ENCODE measurements at regions not wholly inside any gene's neighbourhood (a gene's known extent, or its start where the extent isn't known, plus 50 kb on each side); places are given as distances from the start of the nearest gene placed in this dataset.
"Not testable (repeated sequence)": the region's sequence is repeated elsewhere in the genome, so short reads cannot be mapped to it uniquely, and the experiment has no call there.

GRCh38 chr5:110309222-110309621, 417.2 kb downstream of the TMEM232 start (continued):
- no peak for TF ChIP-seq YY1 (IDR thresholded peaks at IDR 0.05; ENCODE audit: low read depth, low read length)

GRCh38 chr5:110316566-110316965, 409.9 kb downstream of the TMEM232 start:
- H4K91ac ChIP-seq (replicated peaks; ENCODE audit: insufficient read length, low read length); H2BK15ac ChIP-seq (ENCODE audit: low read length); H3K23ac ChIP-seq (ENCODE audit: insufficient read length); H3K18ac ChIP-seq (ENCODE audit: extremely low read depth, low read length); POLR2A ChIA-PET (ENCODE audit: partially characterized antibody); H2AK5ac ChIP-seq (ENCODE audit: low read depth, low read length); H2BK5ac ChIP-seq (ENCODE audit: low read depth, low read length); H3K36me3 ChIP-seq (ENCODE audit: control insufficient read depth in 2 of 4, insufficient read depth in 4 of 4, low read length in 3 of 4); DNase-seq (ENCODE audit: low read depth in 1 of 2, low spot score in 2 of 2); H2AFZ ChIP-seq (ENCODE audit: low read length); H2BK20ac ChIP-seq (ENCODE audit: low read length); H4K8ac ChIP-seq (ENCODE audit: extremely low read depth, insufficient read depth, low read length); H3K4me2 ChIP-seq (ENCODE audit: insufficient read depth in 1 of 2, low read depth in 2 of 2, low read length in 2 of 2); H4K20me1 ChIP-seq (replicated peaks in 1 of 2; ENCODE audit: control insufficient read depth in 1 of 2, insufficient read depth in 2 of 2, low read length in 2 of 2); H3K79me1 ChIP-seq (ENCODE audit: low read depth, low read length); H3K4ac ChIP-seq (replicated peaks; ENCODE audit: insufficient read length, low read depth, low read length); H2BK120ac ChIP-seq (replicated peaks; ENCODE audit: low read depth, low read length); H3K4me3 ChIP-seq (ENCODE audit: extremely low read depth in 1 of 4, insufficient read depth in 2 of 4, low read depth in 3 of 4, low read length in 4 of 4); H3K14ac ChIP-seq (ENCODE audit: insufficient read length); H3K23me2 ChIP-seq (ENCODE audit: low read depth, low read length); FAIRE-seq; H3K9me3 ChIP-seq (ENCODE audit: insufficient read depth in 2 of 2, low read depth in 1 of 2, low read length in 1 of 2); H3K9ac ChIP-seq (replicated peaks in 1 of 4; ENCODE audit: extremely low read depth in 1 of 4, low read depth in 3 of 4, low read length in 3 of 4); H3K27ac ChIP-seq (ENCODE audit: low read depth, low read length); H4K5ac ChIP-seq (ENCODE audit: insufficient read length, low read depth, low read length); H3K4me1 ChIP-seq (replicated peaks in 1 of 4; ENCODE audit: control insufficient read depth in 3 of 4, insufficient read depth in 4 of 4, low read length in 3 of 4); H2BK12ac ChIP-seq (ENCODE audit: low read depth, low read length); H3K56ac ChIP-seq (replicated peaks; ENCODE audit: insufficient read length, low read depth, low read length); H3K27me3 ChIP-seq (replicated peaks in 1 of 4; ENCODE audit: control insufficient read depth in 3 of 4, extremely low read depth in 1 of 4, insufficient read depth in 3 of 4, low read length in 3 of 4); H3K79me2 ChIP-seq (ENCODE audit: control insufficient read depth in 1 of 2, insufficient read depth in 2 of 2, low read length in 2 of 2): not testable (repeated sequence)
- WGBS, 2 experiments (ENCODE audit: extremely low coverage in 1 of 2, insufficient coverage in 1 of 2, insufficient read length in 1 of 2, insufficient replicate concordance in 2 of 2, low coverage in 1 of 2, low lambda C conversion rate in 2 of 2, missing lambda C conversion rate in 1 of 2), result 53% methylated on average over 3 of the region's 3 CpGs; no CpG with 5 or more reads in 1 of the 2 experiments
- CTCF ChIA-PET (ENCODE audit: partially characterized antibody), result interaction anchor here (0.8 kb wide), 1 partner anchor 21 kb away, joined by 3 read pairs; no protein-coding TSS in a partner anchor
